C4-2B (cell line): ENCODE measurements at regions not wholly inside any gene's neighbourhood (a gene's known extent, or its start where the extent isn't known, plus 50 kb on each side); places are given as distances from the start of the nearest gene placed in this dataset.

Source experiments
- ZFX ChIP-seq: fragments of 450-650 bp; IDR thresholded peaks from 2 replicates; pipeline ENCODE4 v1.6.1; 2017
- TF ChIP-seq, protein P1 (sequence below): fragments of 450-650 bp; conservative IDR thresholded peaks from 2 replicates; pipeline ENCODE4 v1.5.1; 2017; ENCODE audit warnings: mild to moderate bottlenecking

DNA sequence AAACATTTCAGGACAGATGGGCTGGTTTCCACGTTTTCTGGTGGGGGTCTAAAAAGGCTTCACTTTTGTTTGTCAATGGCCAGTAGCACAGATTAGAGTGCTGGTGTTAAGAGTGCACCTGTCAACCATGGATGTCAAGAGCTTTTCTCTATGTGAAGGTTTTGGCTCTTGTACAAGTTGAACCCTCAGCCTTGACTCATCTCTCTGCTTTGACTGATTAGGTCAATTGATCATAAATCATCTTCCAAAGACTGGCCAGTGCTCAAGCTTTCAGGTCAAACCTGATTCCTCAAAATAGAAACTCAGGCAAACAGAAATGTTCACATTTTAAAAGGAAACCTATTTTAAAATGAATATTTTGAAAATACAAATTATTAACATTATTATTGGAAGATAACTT is 59.6 kb upstream of the SP4 start:
- TF ChIP-seq, protein P1, sequence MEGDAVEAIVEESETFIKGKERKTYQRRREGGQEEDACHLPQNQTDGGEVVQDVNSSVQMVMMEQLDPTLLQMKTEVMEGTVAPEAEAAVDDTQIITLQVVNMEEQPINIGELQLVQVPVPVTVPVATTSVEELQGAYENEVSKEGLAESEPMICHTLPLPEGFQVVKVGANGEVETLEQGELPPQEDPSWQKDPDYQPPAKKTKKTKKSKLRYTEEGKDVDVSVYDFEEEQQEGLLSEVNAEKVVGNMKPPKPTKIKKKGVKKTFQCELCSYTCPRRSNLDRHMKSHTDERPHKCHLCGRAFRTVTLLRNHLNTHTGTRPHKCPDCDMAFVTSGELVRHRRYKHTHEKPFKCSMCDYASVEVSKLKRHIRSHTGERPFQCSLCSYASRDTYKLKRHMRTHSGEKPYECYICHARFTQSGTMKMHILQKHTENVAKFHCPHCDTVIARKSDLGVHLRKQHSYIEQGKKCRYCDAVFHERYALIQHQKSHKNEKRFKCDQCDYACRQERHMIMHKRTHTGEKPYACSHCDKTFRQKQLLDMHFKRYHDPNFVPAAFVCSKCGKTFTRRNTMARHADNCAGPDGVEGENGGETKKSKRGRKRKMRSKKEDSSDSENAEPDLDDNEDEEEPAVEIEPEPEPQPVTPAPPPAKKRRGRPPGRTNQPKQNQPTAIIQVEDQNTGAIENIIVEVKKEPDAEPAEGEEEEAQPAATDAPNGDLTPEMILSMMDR, result no peak
- TF ChIP-seq ZFX, result no peak
